ENCODE measurements at regions not wholly inside any gene's neighbourhood (a gene's known extent, or its start where the extent isn't known, plus 50 kb on each side); places are given as distances from the start of the nearest gene placed in this dataset.

DNA sequence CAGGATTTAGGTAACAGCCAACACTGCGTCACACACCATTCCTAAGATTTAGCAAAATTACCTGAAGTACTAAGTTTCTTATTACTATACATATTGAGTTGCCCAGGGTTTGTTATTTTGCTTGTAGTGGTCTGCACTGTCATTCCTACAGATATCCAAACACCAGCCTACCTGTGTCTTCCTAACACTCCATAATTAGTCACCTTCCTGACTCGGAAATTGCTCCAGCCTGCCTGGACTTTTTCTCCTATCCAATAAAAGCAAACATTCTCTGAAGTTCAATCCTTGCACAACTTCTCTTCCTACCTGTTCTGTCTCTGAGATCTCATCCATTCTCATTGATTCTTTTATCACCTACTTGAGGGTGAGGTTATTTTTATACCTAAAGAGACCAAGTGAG is 243.9 kb downstream of the NR2F1-AS1 start (continued):
- TF ChIP-seq ZNF462 (CRISPR knock-in tag; IDR thresholded peaks at IDR 0.05) = no peak

DNA sequence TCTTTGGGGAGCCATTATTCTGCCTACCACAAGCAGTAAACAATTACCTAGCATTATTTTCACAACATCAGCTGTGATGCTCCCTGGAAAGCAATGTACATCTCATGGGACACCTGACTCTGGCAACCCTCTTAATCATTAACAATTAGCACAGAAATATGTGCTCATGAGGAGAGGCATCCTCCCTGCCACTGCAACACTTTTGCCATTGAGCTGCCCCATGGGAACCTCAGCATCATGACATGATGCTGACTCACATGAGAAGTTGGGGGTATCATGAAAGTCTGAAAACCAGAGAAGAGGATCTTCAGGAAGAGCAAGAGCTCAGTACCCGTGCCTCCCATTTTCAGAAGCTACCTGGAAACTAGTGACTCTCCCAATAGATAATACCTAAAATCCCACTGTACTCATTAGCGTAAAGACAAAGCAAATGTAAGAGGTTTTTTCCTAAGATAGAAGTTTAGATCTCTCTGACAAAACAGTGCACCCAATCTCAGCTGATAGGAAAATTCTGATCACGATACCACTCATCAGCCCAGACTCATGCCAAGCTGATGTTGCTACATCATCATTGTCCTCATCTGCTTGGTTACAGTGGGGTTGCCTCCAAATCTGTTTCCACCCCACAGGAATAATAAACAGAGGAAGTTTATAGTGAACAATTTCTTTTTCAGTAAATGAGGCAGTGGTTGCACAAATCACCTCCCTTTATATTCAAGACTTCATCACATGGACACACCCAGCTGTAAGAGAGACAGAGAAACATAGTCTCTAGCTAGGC is 244.5 kb downstream of the NR2F1-AS1 start:
- no peaks in the 10 kb centered on the region for H3K36me3 Mint-ChIP-seq (ENCODE audit: low read depth)
- no peaks in the 10 kb centered on the region for H3K27me3 ChIP-seq (ENCODE audit: insufficient read depth)

DNA sequence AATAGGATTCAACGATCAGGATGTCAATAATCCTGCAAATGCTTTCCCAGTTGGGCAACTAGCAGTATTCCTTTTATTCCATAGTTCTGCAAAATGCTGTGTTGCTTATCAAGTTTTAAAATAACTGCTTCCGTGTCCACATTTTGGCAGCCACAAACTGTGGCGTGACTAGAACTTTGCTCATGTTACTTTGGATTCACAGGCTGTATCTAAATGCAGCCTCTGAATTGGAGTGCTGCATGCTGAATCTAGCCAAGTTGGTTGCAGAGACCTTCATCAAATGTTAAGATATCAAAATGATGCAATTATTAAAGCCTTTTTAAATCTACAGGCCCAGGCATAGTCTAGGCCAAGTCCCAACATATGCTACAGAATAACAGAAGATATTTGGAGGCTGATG is 249.2 kb downstream of the NR2F1-AS1 start:
- Histone ChIP-seq H2AFZ (no peak overlapping the region), H3K36me3 (ENCODE audit: insufficient read depth) (no peaks in the 10 kb centered on the region), H4K20me1 (replicated peaks; ENCODE audit: insufficient read depth) (no peaks in the 10 kb centered on the region), H3K27ac (ENCODE audit: low read depth) (no peak overlapping the region), H3K4me2 (no peak overlapping the region), H3K4me1 (ENCODE audit: insufficient read depth) (no peaks in the 10 kb centered on the region), H3F3A (replicated peaks; ENCODE audit: low read depth) (no peaks in the 10 kb centered on the region), H3K79me2 (replicated peaks; ENCODE audit: insufficient read depth) (no peaks in the 10 kb centered on the region), H3K27me3 (ENCODE audit: insufficient read depth) (no peaks in the 10 kb centered on the region), H3K4me3 (no peak overlapping the region), H3K9me2 (ENCODE audit: insufficient read depth) (no peaks in the 10 kb centered on the region)
- Mint-ChIP-seq H3K27me3 (ENCODE audit: insufficient read depth, low read depth, poor library complexity) (no peaks in the 10 kb centered on the region), H3K4me1 (peaks cover 2% of the 10 kb centered on the region; the same call in 1 of the 3 replicates), H3K27ac (no peak overlapping the region), H3K36me3 (ENCODE audit: low read depth) (no peaks in the 10 kb centered on the region), H3K9me3 (no peaks in the 10 kb centered on the region), H3K4me3 (no peak overlapping the region)
- ATAC-seq (no peak), DNase-seq (ENCODE audit: low spot score) (no peak)
- TF ChIP-seq POLR2AphosphoS5 (IDR thresholded peaks at IDR 0.05; ENCODE audit: low read depth) = no peak
- TF ChIP-seq EZH2phosphoT487 (IDR thresholded peaks at IDR 0.05; ENCODE audit: unreplicated experiment) = no peak
- no peak for TF ChIP-seq EZH2 (IDR thresholded peaks at IDR 0.05; ENCODE audit: low read depth, unreplicated experiment)
- TF ChIP-seq CREB1 (CRISPR knock-in tag; IDR thresholded peaks at IDR 0.05; ENCODE audit: low read depth) = no peak
- no peak for TF ChIP-seq STAT1 (IDR thresholded peaks at IDR 0.05; ENCODE audit: unreplicated experiment)
- TF ChIP-seq, protein P1, sequence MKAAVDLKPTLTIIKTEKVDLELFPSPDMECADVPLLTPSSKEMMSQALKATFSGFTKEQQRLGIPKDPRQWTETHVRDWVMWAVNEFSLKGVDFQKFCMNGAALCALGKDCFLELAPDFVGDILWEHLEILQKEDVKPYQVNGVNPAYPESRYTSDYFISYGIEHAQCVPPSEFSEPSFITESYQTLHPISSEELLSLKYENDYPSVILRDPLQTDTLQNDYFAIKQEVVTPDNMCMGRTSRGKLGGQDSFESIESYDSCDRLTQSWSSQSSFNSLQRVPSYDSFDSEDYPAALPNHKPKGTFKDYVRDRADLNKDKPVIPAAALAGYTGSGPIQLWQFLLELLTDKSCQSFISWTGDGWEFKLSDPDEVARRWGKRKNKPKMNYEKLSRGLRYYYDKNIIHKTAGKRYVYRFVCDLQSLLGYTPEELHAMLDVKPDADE (IDR thresholded peaks at IDR 0.05) = no peak
- TF ChIP-seq, protein P2, sequence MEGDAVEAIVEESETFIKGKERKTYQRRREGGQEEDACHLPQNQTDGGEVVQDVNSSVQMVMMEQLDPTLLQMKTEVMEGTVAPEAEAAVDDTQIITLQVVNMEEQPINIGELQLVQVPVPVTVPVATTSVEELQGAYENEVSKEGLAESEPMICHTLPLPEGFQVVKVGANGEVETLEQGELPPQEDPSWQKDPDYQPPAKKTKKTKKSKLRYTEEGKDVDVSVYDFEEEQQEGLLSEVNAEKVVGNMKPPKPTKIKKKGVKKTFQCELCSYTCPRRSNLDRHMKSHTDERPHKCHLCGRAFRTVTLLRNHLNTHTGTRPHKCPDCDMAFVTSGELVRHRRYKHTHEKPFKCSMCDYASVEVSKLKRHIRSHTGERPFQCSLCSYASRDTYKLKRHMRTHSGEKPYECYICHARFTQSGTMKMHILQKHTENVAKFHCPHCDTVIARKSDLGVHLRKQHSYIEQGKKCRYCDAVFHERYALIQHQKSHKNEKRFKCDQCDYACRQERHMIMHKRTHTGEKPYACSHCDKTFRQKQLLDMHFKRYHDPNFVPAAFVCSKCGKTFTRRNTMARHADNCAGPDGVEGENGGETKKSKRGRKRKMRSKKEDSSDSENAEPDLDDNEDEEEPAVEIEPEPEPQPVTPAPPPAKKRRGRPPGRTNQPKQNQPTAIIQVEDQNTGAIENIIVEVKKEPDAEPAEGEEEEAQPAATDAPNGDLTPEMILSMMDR (conservative IDR thresholded peaks at IDR 0.05; ENCODE audit: low read depth in 2 of 2) = no peak

More for the DNA sequence above, 244.5 kb downstream of the NR2F1-AS1 start:
- H3K36me3 ChIP-seq (ENCODE audit: insufficient read depth) = no peaks in the 10 kb centered on the region
- TF ChIP-seq EZH2phosphoT487 (IDR thresholded peaks at IDR 0.05; ENCODE audit: unreplicated experiment) (no peak), NANOG (IDR thresholded peaks at IDR 0.05; ENCODE audit: borderline replicate concordance) (no peak), EZH2 (IDR thresholded peaks at IDR 0.05; ENCODE audit: low read depth, unreplicated experiment) (no peak), JUNB (IDR thresholded peaks at IDR 0.05; ENCODE audit: unreplicated experiment) (no peak)
- H3K27ac Mint-ChIP-seq = no peak overlapping the region
- no peak overlapping the region for H3K4me3 ChIP-seq
- H4K20me1 ChIP-seq (replicated peaks; ENCODE audit: insufficient read depth) = no peaks in the 10 kb centered on the region
- no peaks in the 10 kb centered on the region for H3F3A ChIP-seq (replicated peaks; ENCODE audit: low read depth)
- no peaks in the 10 kb centered on the region for H3K79me2 ChIP-seq (replicated peaks; ENCODE audit: insufficient read depth)
- H3K27ac ChIP-seq (ENCODE audit: low read depth) = no peak overlapping the region
- H3K27me3 Mint-ChIP-seq (ENCODE audit: insufficient read depth, low read depth, poor library complexity) = no peaks in the 10 kb centered on the region
- no peaks in the 10 kb centered on the region; the same call in 1 of the 2 replicates for H3K9me2 ChIP-seq (ENCODE audit: insufficient read depth)
- peaks cover 3% of the 10 kb centered on the region; the same call in 1 of the 3 replicates for H3K9me3 Mint-ChIP-seq
- ATAC-seq (no peak), DNase-seq (ENCODE audit: low spot score) (no peak)
- no peak overlapping the region for H2AFZ ChIP-seq
- H3K4me1 ChIP-seq (ENCODE audit: insufficient read depth) = no peaks in the 10 kb centered on the region
- no peaks in the 10 kb centered on the region for H3K4me1 Mint-ChIP-seq
- no peak overlapping the region for H3K4me2 ChIP-seq
- no peak overlapping the region for H3K4me3 Mint-ChIP-seq

Measured in GM23338 (cell line).